Uterus (tissue), 3 donors: ENCODE measurements at regions not wholly inside any gene's neighbourhood (a gene's known extent, or its start where the extent isn't known, plus 50 kb on each side); places are given as distances from the start of the nearest gene placed in this dataset.

Experiments
- DNase-seq, 2 donors: peaks; one replicate each; pipeline ENCODE4 v3.0.0-alpha.2; 2019 to 2020
- H3K27ac ChIP-seq, 2 donors: fragments of 200-600 bp; sonication (generic); 1 replicate in 1 of 2; 2 replicates in 1 of 2; pipeline ENCODE4 v1.5.1; 2016 to 2018
- H3K27me3 ChIP-seq, 2 donors: fragments of 200-600 bp; sonication (generic); one replicate each; pipeline ENCODE4 v1.5.1; 2018 to 2019; ENCODE audit warnings: control low read depth in 1 of 2
- H3K36me3 ChIP-seq, 2 donors: fragments of 200-600 bp; sonication (generic); one replicate each; pipeline ENCODE4 v1.5.1; 2019; ENCODE audit warnings: control low read depth in 1 of 2
- H3K4me1 ChIP-seq, 2 donors: fragments of 200-600 bp; sonication (generic); one replicate each; pipeline ENCODE4 v1.5.1; 2018 to 2019; ENCODE audit warnings: control low read depth in 1 of 2
- H3K4me3 ChIP-seq, 2 donors: fragments of 200-600 bp; sonication (generic); 1 replicate in 1 of 2; 2 replicates in 1 of 2; pipeline ENCODE4 v1.5.1; 2018 to 2019; ENCODE audit warnings: mild to moderate bottlenecking in 1 of 2
- H3K9me3 ChIP-seq, 2 donors: fragments of 200-600 bp; sonication (generic); one replicate each; pipeline ENCODE4 v1.5.1; 2019; ENCODE audit warnings: control low read depth in 1 of 2
- POLR2A ChIP-seq, 2 donors: fragments of 450-650 bp; IDR thresholded peaks; one replicate each; pipeline ENCODE4 v1.6.1; 2016; ENCODE audit warnings: antibody characterized with exemption in 2 of 2, mild to moderate bottlenecking in 1 of 2, moderate library complexity in 1 of 2
- intact Hi-C: fragments of 100-400 bp; cut with DNase I; formaldehyde crosslinking; loops from one replicate; pipeline ENCODE4 v1.15.1; 2023; ENCODE audit warnings: low total_unique reads
- TF ChIP-seq, protein P1 (sequence below), 4 experiments: fragments of 200-600 bp in 2 of 4; fragments of 450-650 bp in 2 of 4; sonication (generic) in 2 of 4; IDR thresholded peaks; one replicate each; pipeline ENCODE4 v1.5.1; 2016 to 2019; ENCODE audit warnings: antibody characterized with exemption in 4 of 4, mild to moderate bottlenecking in 2 of 4, moderate library complexity in 1 of 4
- donor health status: DM: yes; HTN: yes; CAD: no.

GRCh38 chr2:82826437-82826836 lies 1632.6 kb downstream of the SUCLG1 start:
- H3K36me3 ChIP-seq = no peaks in the 10 kb centered on the region
- H3K4me3 ChIP-seq = no peak overlapping the region
- H3K27me3 ChIP-seq = no peaks in the 10 kb centered on the region
- DNase-seq = no peak
- intact Hi-C loops = no loop called here
- no peaks in the 10 kb centered on the region for H3K9me3 ChIP-seq
- H3K4me1 ChIP-seq = no peaks in the 10 kb centered on the region
- TF ChIP-seq, protein P1, sequence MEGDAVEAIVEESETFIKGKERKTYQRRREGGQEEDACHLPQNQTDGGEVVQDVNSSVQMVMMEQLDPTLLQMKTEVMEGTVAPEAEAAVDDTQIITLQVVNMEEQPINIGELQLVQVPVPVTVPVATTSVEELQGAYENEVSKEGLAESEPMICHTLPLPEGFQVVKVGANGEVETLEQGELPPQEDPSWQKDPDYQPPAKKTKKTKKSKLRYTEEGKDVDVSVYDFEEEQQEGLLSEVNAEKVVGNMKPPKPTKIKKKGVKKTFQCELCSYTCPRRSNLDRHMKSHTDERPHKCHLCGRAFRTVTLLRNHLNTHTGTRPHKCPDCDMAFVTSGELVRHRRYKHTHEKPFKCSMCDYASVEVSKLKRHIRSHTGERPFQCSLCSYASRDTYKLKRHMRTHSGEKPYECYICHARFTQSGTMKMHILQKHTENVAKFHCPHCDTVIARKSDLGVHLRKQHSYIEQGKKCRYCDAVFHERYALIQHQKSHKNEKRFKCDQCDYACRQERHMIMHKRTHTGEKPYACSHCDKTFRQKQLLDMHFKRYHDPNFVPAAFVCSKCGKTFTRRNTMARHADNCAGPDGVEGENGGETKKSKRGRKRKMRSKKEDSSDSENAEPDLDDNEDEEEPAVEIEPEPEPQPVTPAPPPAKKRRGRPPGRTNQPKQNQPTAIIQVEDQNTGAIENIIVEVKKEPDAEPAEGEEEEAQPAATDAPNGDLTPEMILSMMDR (IDR thresholded peaks at IDR 0.05) = no peak
- no peak for TF ChIP-seq POLR2A (IDR thresholded peaks at IDR 0.05)
- H3K27ac ChIP-seq = no peak overlapping the region

DNA sequence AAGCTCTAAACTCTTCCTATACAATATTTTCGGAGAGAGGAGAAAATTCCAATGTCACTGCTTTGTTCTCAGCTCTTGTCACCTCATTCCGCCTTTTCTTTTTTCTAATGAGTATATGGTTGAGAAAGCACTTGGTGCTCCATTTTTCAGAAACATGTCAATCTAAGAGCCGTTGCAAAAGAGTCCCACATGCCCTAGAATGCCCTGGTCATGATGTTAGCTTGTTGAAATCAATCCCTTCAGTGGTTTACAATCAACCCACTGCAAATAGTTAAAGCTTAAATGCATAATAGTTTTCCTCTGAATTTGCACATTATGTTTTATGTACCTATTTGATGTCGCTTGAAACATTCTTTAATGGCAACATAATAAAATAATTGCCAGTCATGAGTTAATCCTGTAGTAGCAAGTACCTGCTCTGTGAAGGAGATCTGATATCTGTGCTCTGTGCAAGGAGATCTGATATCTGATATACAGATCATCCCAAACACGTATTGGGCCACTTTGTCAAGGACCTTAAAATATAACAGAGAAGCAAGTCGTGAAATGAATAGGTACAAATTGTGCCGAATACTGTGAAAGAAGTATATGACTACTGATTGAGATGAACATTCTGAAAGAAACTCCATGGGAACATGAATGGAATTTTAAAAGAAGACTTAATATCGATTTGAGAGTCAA lies 1633.5 kb downstream of the SUCLG1 start:
- intact Hi-C loops = no loop called here
- H3K27ac ChIP-seq = no peak overlapping the region
- no peaks in the 10 kb centered on the region for H3K36me3 ChIP-seq
- H3K27me3 ChIP-seq = no peaks in the 10 kb centered on the region
- H3K4me3 ChIP-seq = no peak overlapping the region
- H3K4me1 ChIP-seq = no peaks in the 10 kb centered on the region
- TF ChIP-seq, protein P1 (IDR thresholded peaks at IDR 0.05) = no peak
- TF ChIP-seq POLR2A (IDR thresholded peaks at IDR 0.05) = no peak
- no peaks in the 10 kb centered on the region for H3K9me3 ChIP-seq
- no peak for DNase-seq

DNA sequence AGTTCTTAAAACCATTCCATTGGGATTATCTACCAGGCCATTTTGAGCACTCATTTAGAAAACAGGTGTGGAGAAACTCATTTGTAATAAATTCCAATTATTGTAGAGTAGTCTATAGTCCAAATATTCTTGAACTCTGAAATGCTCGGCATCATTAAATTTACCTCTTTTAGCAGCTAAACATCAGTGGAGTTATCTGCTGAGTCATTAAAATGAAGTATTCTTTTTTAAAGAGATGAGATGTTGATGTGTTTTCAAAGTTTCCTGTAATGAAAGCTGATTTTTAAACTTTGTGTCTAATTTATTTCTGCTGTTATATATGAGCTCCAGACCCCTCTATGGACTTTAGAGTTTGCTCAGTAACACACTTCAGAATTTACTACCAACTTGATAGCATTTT lies 1635.2 kb downstream of the SUCLG1 start:
- H3K9me3 ChIP-seq = no peaks in the 10 kb centered on the region

DNA sequence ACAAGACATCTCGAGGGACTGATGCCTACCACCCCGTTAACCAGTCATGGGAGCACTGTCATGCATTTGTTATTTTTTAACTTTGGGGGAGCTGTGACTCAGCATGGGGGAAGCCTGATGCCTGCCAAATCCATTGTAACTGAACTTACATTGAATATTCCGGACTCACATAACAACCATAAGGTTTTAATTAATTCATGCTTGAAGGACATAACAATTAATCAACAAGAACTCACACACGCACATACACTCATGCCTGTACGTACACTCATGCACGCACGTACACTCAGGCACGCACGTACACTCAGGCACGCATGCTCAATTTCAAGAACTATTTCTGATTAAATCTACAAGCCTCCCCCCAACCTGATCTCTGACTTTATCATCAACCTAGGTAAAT lies 1639.1 kb downstream of the SUCLG1 start:
- intact Hi-C loops = no loop called here
- no peak overlapping the region for H3K4me3 ChIP-seq
- no peaks in the 10 kb centered on the region for H3K9me3 ChIP-seq
- no peaks in the 10 kb centered on the region for H3K27me3 ChIP-seq
- no peak for TF ChIP-seq POLR2A (IDR thresholded peaks at IDR 0.05)
- TF ChIP-seq, protein P1 (IDR thresholded peaks at IDR 0.05) = no peak
- H3K36me3 ChIP-seq = no peaks in the 10 kb centered on the region
- H3K27ac ChIP-seq = no peak overlapping the region
- no peaks in the 10 kb centered on the region for H3K4me1 ChIP-seq
- no peak for DNase-seq

More for the DNA sequence above, 1635.2 kb downstream of the SUCLG1 start:
- no peaks in the 10 kb centered on the region for H3K4me1 ChIP-seq
- DNase-seq = no peak
- no peak overlapping the region for H3K27ac ChIP-seq
- H3K27me3 ChIP-seq = no peaks in the 10 kb centered on the region
- no peaks in the 10 kb centered on the region for H3K36me3 ChIP-seq
- TF ChIP-seq, protein P1 (IDR thresholded peaks at IDR 0.05) = no peak
- TF ChIP-seq POLR2A (IDR thresholded peaks at IDR 0.05) = no peak
- intact Hi-C loops = no loop called here
- no peak overlapping the region for H3K4me3 ChIP-seq

DNA sequence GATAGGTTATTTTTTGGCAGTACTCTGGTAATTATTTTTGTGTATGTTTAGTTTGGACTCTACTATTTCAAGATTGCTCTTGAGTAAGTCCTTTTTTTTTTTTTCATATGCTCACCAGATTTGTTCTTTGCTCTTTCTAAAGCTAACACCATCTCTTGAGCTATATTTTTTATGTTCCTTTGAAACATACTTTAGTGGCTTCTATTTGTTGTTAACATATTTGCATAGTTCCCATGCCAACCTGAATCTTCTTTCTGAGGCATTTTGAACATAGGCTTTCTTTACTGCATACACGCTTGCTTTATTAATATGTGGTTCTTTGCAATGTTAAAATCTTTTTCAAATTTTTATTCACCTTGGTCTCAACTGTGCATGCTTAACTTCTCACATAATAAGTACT lies 1644.9 kb downstream of the SUCLG1 start:
- Histone ChIP-seq H3K4me1 (no peaks in the 10 kb centered on the region), H3K27ac (no peak overlapping the region), H3K9me3 (no peaks in the 10 kb centered on the region), H3K36me3 (no peaks in the 10 kb centered on the region), H3K4me3 (no peak overlapping the region), H3K27me3 (no peaks in the 10 kb centered on the region)
- DNase-seq = no peak
- TF ChIP-seq, protein P1 (IDR thresholded peaks at IDR 0.05) = no peak
- intact Hi-C loops = no loop called here
